ENCODE measurements at regions not wholly inside any gene's neighbourhood (a gene's known extent, or its start where the extent isn't known, plus 50 kb on each side); places are given as distances from the start of the nearest gene placed in this dataset.

- no peaks in the 10 kb centered on the region for H3K9me3 ChIP-seq (ENCODE audit: control insufficient read depth, insufficient read depth, low read depth, low read length)
- no peak overlapping the region for H3K9ac ChIP-seq (ENCODE audit: insufficient read depth, low read length)
- no peaks in the 10 kb centered on the region for H3K36me3 ChIP-seq (ENCODE audit: control insufficient read depth, insufficient read depth, low read length)
- H3K27ac ChIP-seq (ENCODE audit: insufficient read depth, low read length): no peak overlapping the region
- no peak overlapping the region for H2AFZ ChIP-seq (ENCODE audit: low read length)
- no peaks in the 10 kb centered on the region for H3K4me1 ChIP-seq (ENCODE audit: control insufficient read depth, extremely low read depth, insufficient read depth, low read length)
- no peak for TF ChIP-seq CTCF (conservative IDR thresholded peaks at IDR 0.05 in 1 of 2, IDR thresholded peaks at IDR 0.05 in 1 of 2; ENCODE audit: low read depth in 1 of 2, low read length in 2 of 2)
- TF ChIP-seq EZH2 (IDR thresholded peaks at IDR 0.05; ENCODE audit: low read length, missing control alignments): no peak
- no peak overlapping the region for H3K4me2 ChIP-seq (ENCODE audit: extremely low read depth, insufficient read depth, low read length)
- H3K79me2 ChIP-seq (ENCODE audit: control insufficient read depth, insufficient read depth, low read length): no peaks in the 10 kb centered on the region
- DNase-seq (ENCODE audit: low read depth in 2 of 2): no peak
- no peak overlapping the region for H3K4me3 ChIP-seq (replicated peaks in 1 of 4; ENCODE audit: control extremely low read depth in 1 of 4, insufficient read depth in 1 of 4, low read depth in 3 of 4, low read length in 4 of 4)
- no peaks in the 10 kb centered on the region for H3K27me3 ChIP-seq (ENCODE audit: control insufficient read depth, insufficient read depth, low read length)
- H4K20me1 ChIP-seq (ENCODE audit: control insufficient read depth, extremely low read depth, insufficient read depth, low read length): no peaks in the 10 kb centered on the region
Measured at GRCh38 chr18:43775591-43775990, 498.3 kb upstream of the SYT4 start.

- H3K4me3 ChIP-seq (replicated peaks in 1 of 4; ENCODE audit: control extremely low read depth in 1 of 4, insufficient read depth in 1 of 4, low read depth in 3 of 4, low read length in 4 of 4): no peak overlapping the region
- H2AFZ ChIP-seq (ENCODE audit: low read length): no peak overlapping the region
- no peaks in the 10 kb centered on the region for H3K36me3 ChIP-seq (ENCODE audit: control insufficient read depth, insufficient read depth, low read length)
- H4K20me1 ChIP-seq (ENCODE audit: control insufficient read depth, extremely low read depth, insufficient read depth, low read length): no peaks in the 10 kb centered on the region
- TF ChIP-seq EZH2 (IDR thresholded peaks at IDR 0.05; ENCODE audit: low read length, missing control alignments): no peak
- no peak for TF ChIP-seq CTCF (conservative IDR thresholded peaks at IDR 0.05 in 1 of 2, IDR thresholded peaks at IDR 0.05 in 1 of 2; ENCODE audit: low read depth in 1 of 2, low read length in 2 of 2)
- no peak for DNase-seq (ENCODE audit: low read depth in 2 of 2)
- no peak overlapping the region for H3K4me2 ChIP-seq (ENCODE audit: extremely low read depth, insufficient read depth, low read length)
- H3K9me3 ChIP-seq (ENCODE audit: control insufficient read depth, insufficient read depth, low read depth, low read length): no peaks in the 10 kb centered on the region
- H3K27me3 ChIP-seq (ENCODE audit: control insufficient read depth, insufficient read depth, low read length): no peaks in the 10 kb centered on the region
- no peaks in the 10 kb centered on the region for H3K79me2 ChIP-seq (ENCODE audit: control insufficient read depth, insufficient read depth, low read length)
- no peak overlapping the region for H3K9ac ChIP-seq (ENCODE audit: insufficient read depth, low read length)
- no peak overlapping the region for H3K27ac ChIP-seq (ENCODE audit: insufficient read depth, low read length)
- no peaks in the 10 kb centered on the region for H3K4me1 ChIP-seq (ENCODE audit: control insufficient read depth, extremely low read depth, insufficient read depth, low read length)
Measured at GRCh38 chr18:43776997-43777396, 499.7 kb upstream of the SYT4 start.

GRCh38 chr18:43777636-43778304 lies 500.5 kb upstream of the SYT4 start:
- H3K4me3 ChIP-seq (replicated peaks in 1 of 4; ENCODE audit: control extremely low read depth in 1 of 4, insufficient read depth in 1 of 4, low read depth in 3 of 4, low read length in 4 of 4): no peak overlapping the region
- H3K9ac ChIP-seq (ENCODE audit: insufficient read depth, low read length): no peak overlapping the region
- peak in 1 of 2 donors; percentile 14 for DNase-seq (ENCODE audit: low read depth in 2 of 2)
- no peak overlapping the region for H3K27ac ChIP-seq (ENCODE audit: insufficient read depth, low read length)
- H3K27me3 ChIP-seq (ENCODE audit: control insufficient read depth, insufficient read depth, low read length): no peaks in the 10 kb centered on the region
- H2AFZ ChIP-seq (ENCODE audit: low read length): no peak overlapping the region
- no peaks in the 10 kb centered on the region for H3K36me3 ChIP-seq (ENCODE audit: control insufficient read depth, insufficient read depth, low read length)
- H3K4me1 ChIP-seq (ENCODE audit: control insufficient read depth, extremely low read depth, insufficient read depth, low read length): no peaks in the 10 kb centered on the region
- TF ChIP-seq CTCF (conservative IDR thresholded peaks at IDR 0.05 in 1 of 2, IDR thresholded peaks at IDR 0.05 in 1 of 2; ENCODE audit: low read depth in 1 of 2, low read length in 2 of 2) (no peak), EZH2 (IDR thresholded peaks at IDR 0.05; ENCODE audit: low read length, missing control alignments) (no peak)
- H4K20me1 ChIP-seq (ENCODE audit: control insufficient read depth, extremely low read depth, insufficient read depth, low read length): no peaks in the 10 kb centered on the region
- H3K4me2 ChIP-seq (ENCODE audit: extremely low read depth, insufficient read depth, low read length): no peak overlapping the region
- H3K9me3 ChIP-seq (ENCODE audit: control insufficient read depth, insufficient read depth, low read depth, low read length): no peaks in the 10 kb centered on the region
- H3K79me2 ChIP-seq (ENCODE audit: control insufficient read depth, insufficient read depth, low read length): no peaks in the 10 kb centered on the region
